Endodermal cell (in vitro differentiated cells): ENCODE measurements at regions not wholly inside any gene's neighbourhood (a gene's known extent, or its start where the extent isn't known, plus 50 kb on each side); places are given as distances from the start of the nearest gene placed in this dataset.
"Not testable (repeated sequence)": the region's sequence is repeated elsewhere in the genome, so short reads cannot be mapped to it uniquely, and the experiment has no call there.

Experiments
- DNase-seq: peaks from one replicate; pipeline ENCODE4 v3.0.0-alpha.2; 2017
- H3K27ac ChIP-seq: 2 replicates; pipeline ENCODE4 v1.5.1; 2013; ENCODE audit warnings: mild to moderate bottlenecking, low read depth, low read length, moderate library complexity
- H3K27me3 ChIP-seq: 2 replicates; pipeline ENCODE4 v1.6.1; 2013; ENCODE audit warnings: mild to moderate bottlenecking, low read length, moderate library complexity; ENCODE audit not compliant: insufficient read depth, control insufficient read depth, poor library complexity, severe bottlenecking
- H3K36me3 ChIP-seq: 2 replicates; pipeline ENCODE4 v1.7.0; 2013; ENCODE audit warnings: mild to moderate bottlenecking, low read length, moderate library complexity; ENCODE audit not compliant: control insufficient read depth, insufficient read depth
- H3K4me1 ChIP-seq: one replicate; pipeline ENCODE4 v1.7.0; 2013; ENCODE audit warnings: low read length; ENCODE audit not compliant: control insufficient read depth, insufficient read depth
- H3K4me3 ChIP-seq: 2 replicates; pipeline ENCODE4 v1.5.1; 2013; ENCODE audit warnings: mild to moderate bottlenecking, low read length, moderate library complexity
- H3K9ac ChIP-seq: 2 replicates; pipeline ENCODE4 v1.6.1; 2013; ENCODE audit warnings: mild to moderate bottlenecking, low read length, moderate library complexity; ENCODE audit not compliant: poor library complexity, severe bottlenecking; ENCODE audit errors: extremely low read depth
- H3K9me3 ChIP-seq: 2 replicates; pipeline ENCODE4 v1.6.1; 2013; ENCODE audit warnings: mild to moderate bottlenecking, low read length, moderate library complexity; ENCODE audit not compliant: control insufficient read depth
- H3K27ac Mint-ChIP-seq: 2 replicates; pipeline ENCODE4 v1.8.0; 2020; ENCODE audit warnings: mixed read lengths
- H3K27me3 Mint-ChIP-seq: 2 replicates; pipeline ENCODE4 v1.8.0; 2021; ENCODE audit warnings: mild to moderate bottlenecking, mixed read lengths; ENCODE audit not compliant: insufficient read depth
- H3K36me3 Mint-ChIP-seq: 2 replicates; pipeline ENCODE4 v1.8.0; 2020; ENCODE audit warnings: low read depth, mixed read lengths
- H3K4me1 Mint-ChIP-seq: 2 replicates; pipeline ENCODE4 v1.8.0; 2020; ENCODE audit warnings: mixed read lengths
- H3K4me3 Mint-ChIP-seq: 2 replicates; pipeline ENCODE4 v1.8.0; 2020; ENCODE audit warnings: mild to moderate bottlenecking, moderate library complexity, mixed read lengths
- H3K9me3 Mint-ChIP-seq: 2 replicates; pipeline ENCODE4 v1.8.0; 2020; ENCODE audit warnings: mild to moderate bottlenecking, mixed read lengths
- WGBS, 2 experiments: methylation state at CpG; one replicate each; pipeline versions ENCODE4 v1.1.5 to v1.1.7; 2013; ENCODE audit warnings: missing lambda C conversion rate in 2 of 2, mixed read lengths in 1 of 2; ENCODE audit not compliant: insufficient coverage in 1 of 2, insufficient read length in 1 of 2; 5-methylcytosine and 5-hydroxymethylcytosine counted together
- TF ChIP-seq, protein P1 (sequence below): fragments of 200-600 bp; sonication (generic); conservative IDR thresholded peaks from 2 replicates; pipeline ENCODE4 v1.5.0; 2021; ENCODE audit warnings: antibody characterized with exemption, mild to moderate bottlenecking

GRCh38 chr6:74447013-74447412, 751.0 kb downstream of the CD109 start:
- H3K36me3 Mint-ChIP-seq = no peaks in the 10 kb centered on the region
- no peak overlapping the region for H3K4me3 Mint-ChIP-seq
- H3K27ac Mint-ChIP-seq = no peak overlapping the region
- H3K36me3 ChIP-seq = no peaks in the 10 kb centered on the region
- no peaks in the 10 kb centered on the region for H3K9me3 Mint-ChIP-seq
- TF ChIP-seq, protein P1, sequence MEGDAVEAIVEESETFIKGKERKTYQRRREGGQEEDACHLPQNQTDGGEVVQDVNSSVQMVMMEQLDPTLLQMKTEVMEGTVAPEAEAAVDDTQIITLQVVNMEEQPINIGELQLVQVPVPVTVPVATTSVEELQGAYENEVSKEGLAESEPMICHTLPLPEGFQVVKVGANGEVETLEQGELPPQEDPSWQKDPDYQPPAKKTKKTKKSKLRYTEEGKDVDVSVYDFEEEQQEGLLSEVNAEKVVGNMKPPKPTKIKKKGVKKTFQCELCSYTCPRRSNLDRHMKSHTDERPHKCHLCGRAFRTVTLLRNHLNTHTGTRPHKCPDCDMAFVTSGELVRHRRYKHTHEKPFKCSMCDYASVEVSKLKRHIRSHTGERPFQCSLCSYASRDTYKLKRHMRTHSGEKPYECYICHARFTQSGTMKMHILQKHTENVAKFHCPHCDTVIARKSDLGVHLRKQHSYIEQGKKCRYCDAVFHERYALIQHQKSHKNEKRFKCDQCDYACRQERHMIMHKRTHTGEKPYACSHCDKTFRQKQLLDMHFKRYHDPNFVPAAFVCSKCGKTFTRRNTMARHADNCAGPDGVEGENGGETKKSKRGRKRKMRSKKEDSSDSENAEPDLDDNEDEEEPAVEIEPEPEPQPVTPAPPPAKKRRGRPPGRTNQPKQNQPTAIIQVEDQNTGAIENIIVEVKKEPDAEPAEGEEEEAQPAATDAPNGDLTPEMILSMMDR = no peak
- WGBS, 2 experiments = 86 to 100% methylated on average over 3 to 4 of the region's 5 CpGs
- H3K9ac ChIP-seq = no peak overlapping the region
- H3K4me1 Mint-ChIP-seq = no peaks in the 10 kb centered on the region
- H3K9me3 ChIP-seq = no peaks in the 10 kb centered on the region
- no peaks in the 10 kb centered on the region for H3K27me3 Mint-ChIP-seq
- no peaks in the 10 kb centered on the region for H3K4me1 ChIP-seq
- H3K4me3 ChIP-seq = no peak overlapping the region
- no peak for DNase-seq
- no peak overlapping the region for H3K27ac ChIP-seq
- H3K27me3 ChIP-seq = no peaks in the 10 kb centered on the region

DNA sequence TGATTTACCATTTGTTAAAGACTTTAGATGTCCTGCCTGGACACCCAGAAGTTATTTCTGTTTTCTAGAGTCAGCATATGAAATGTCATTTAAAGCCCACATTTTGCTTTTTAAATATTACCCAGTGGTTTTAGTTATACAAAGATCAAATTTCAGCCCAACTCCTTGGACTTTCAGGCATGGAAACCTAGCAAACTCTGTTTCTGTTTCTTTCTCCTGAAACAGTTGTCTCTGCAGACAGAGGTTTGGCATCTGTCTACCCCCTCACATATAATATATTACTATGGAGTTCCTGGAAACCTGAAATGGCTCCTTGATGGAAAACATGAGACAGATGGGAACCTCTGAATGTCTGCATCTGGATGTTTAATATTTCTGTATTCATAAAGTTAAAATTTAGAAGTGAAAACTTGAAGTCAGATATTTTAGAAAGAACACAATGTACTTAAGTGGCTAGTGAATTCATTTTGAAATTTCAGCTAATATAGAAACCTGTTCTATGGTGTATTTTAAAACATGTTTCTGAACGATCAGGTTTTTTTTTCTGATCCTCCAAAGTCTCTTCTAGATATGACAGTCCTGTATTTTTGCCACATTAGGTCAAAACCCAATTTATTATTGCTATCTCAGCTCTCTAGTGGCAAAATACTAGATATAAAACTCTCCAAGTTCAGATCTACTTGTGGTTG, 743.3 kb downstream of the CD109 start:
- Histone ChIP-seq H3K9me3 (no peaks in the 10 kb centered on the region), H3K4me1 (no peaks in the 10 kb centered on the region), H3K27me3 (no peaks in the 10 kb centered on the region), H3K27ac (no peak overlapping the region), H3K36me3 (no peaks in the 10 kb centered on the region), H3K4me3 (no peak overlapping the region), H3K9ac (no peak overlapping the region)
- Mint-ChIP-seq H3K4me1 (no peaks in the 10 kb centered on the region), H3K9me3 (no peaks in the 10 kb centered on the region), H3K27me3 (no peaks in the 10 kb centered on the region), H3K4me3 (no peak overlapping the region), H3K36me3 (no peaks in the 10 kb centered on the region), H3K27ac (no peak overlapping the region)
- WGBS, 2 experiments = 67% methylated on average over 1 of the region's 1 CpG; no CpG with 5 or more reads in 1 of the 2 experiments
- DNase-seq = no peak
- TF ChIP-seq, protein P1 = no peak

DNA sequence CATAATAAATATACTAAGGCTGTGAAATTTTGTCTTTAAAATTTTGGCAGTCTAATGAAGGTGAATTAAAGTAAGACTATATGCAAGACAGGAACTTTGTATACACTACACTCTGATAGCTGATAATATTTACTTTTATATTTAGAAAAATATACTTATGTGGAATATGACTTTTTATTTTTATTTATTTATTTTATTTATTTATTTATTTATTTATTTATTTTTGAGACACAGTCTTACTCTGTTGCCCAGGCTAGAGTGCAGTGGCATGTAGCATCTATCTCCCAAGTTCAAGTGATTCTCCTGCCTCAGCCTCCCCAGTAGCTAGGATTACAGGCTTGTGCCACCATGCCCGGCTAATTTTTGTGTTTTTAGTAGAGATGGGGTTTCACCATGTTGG, 742.4 kb downstream of the CD109 start:
- not testable (repeated sequence) for H3K4me1 Mint-ChIP-seq, H3K9me3 Mint-ChIP-seq, H3K4me1 ChIP-seq, H3K27me3 Mint-ChIP-seq, H3K27ac ChIP-seq, H3K9me3 ChIP-seq, H3K4me3 Mint-ChIP-seq, H3K36me3 ChIP-seq, H3K27me3 ChIP-seq, H3K9ac ChIP-seq, DNase-seq, H3K4me3 ChIP-seq, H3K27ac Mint-ChIP-seq, H3K36me3 Mint-ChIP-seq
- 100% methylated on average over 1 of the region's 1 CpG; no CpG with 5 or more reads in 1 of the 2 experiments for WGBS, 2 experiments

- H3K4me1 ChIP-seq = no peaks in the 10 kb centered on the region
- DNase-seq = no peak
- H3K27me3 ChIP-seq = no peaks in the 10 kb centered on the region
- Mint-ChIP-seq H3K4me3 (no peak overlapping the region), H3K27ac (no peak overlapping the region), H3K9me3 (no peaks in the 10 kb centered on the region), H3K4me1 (peaks cover 8% of the 10 kb centered on the region), H3K27me3 (no peaks in the 10 kb centered on the region), H3K36me3 (no peaks in the 10 kb centered on the region)
- TF ChIP-seq, protein P1 = no peak
- H3K27ac ChIP-seq = no peak overlapping the region
- H3K36me3 ChIP-seq = no peaks in the 10 kb centered on the region
- H3K9me3 ChIP-seq = no peaks in the 10 kb centered on the region
- H3K4me3 ChIP-seq = no peak overlapping the region
- no peak overlapping the region for H3K9ac ChIP-seq
These were observed 738.2 kb downstream of the CD109 start for GRCh38 chr6:74434171-74434570.
